ENCODE measurements at regions not wholly inside any gene's neighbourhood (a gene's known extent, or its start where the extent isn't known, plus 50 kb on each side); places are given as distances from the start of the nearest gene placed in this dataset.
A peak's percentile ranks its signal among the peaks of the same experiment; 100 is the strongest.

- Histone ChIP-seq H3K36me3 (no peaks in the 10 kb centered on the region), H3K27ac (no peak overlapping the region), H3K9me3 (no peaks in the 10 kb centered on the region), H3K4me1 (no peaks in the 10 kb centered on the region), H3K4me3 (no peak overlapping the region), H3K27me3 (no peaks in the 10 kb centered on the region)
- DNase-seq (no peak), FAIRE-seq (no peak), ATAC-seq (peak in 2 of 4 donors; percentile 25 to 61)
- intact Hi-C loops (cut with DNase I): no loop called here
- WGBS, 2 donors: 67 to 77% methylated on average over 1 of the region's 1 CpG
- no peak for TF ChIP-seq CTCF (IDR thresholded peaks at IDR 0.05)
These were observed 68.4 kb downstream of the ANXA1 start for GRCh38 chr9:73219985-73220626.

DNA sequence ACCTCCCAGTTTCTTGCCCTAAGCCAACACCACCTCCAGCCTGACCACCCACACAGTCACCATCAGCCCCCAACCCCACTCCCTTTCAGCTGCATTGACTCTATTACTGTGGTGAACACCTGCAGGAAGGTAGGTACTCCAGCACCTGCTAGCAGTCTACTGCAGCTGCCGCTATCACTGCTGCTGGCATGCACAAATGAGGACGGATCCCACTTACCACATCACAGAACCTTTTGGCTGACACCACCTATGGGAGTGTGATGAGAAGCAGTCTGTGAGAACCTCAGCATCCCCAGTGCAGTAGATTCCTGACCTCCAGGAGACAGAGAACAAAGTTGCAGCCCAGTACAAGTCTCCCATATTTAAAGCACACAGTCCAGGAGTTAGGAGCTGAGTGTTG lies 71.9 kb downstream of the ANXA1 start:
- Histone ChIP-seq H3K4me1 (no peaks in the 10 kb centered on the region), H3K27ac (no peak overlapping the region), H3K36me3 (no peaks in the 10 kb centered on the region), H3K9me3 (no peaks in the 10 kb centered on the region), H3K4me3 (no peak overlapping the region), H3K27me3 (no peaks in the 10 kb centered on the region)
- intact Hi-C loops (cut with DNase I): no loop called here
- peak in 1 of 6 donors; percentile 14 for DNase-seq
- FAIRE-seq: no peak
- ATAC-seq: no peak
- WGBS, 2 donors: 61 to 63% methylated on average over 2 of the region's 2 CpGs
- no peak for TF ChIP-seq CTCF (IDR thresholded peaks at IDR 0.05)

DNA sequence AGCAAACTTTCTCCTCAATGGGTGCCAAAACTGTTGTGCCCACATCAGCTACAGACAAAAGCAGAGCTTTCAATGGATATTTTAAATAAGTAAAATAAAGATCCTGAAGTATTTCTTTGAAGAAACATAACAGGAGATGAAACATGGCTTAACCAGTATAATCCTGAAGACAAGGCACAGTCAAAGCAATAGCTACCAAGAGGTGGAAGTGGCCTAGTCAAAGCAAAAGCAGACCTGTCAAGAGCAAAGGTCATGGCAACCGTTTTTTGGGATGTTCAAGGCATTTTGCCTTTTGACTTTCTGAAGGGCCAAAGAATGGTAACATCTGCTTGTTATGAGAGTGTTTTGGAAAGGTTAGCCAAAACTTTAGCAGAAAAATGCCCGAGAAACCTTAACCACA lies 77.9 kb downstream of the ANXA1 start:
- no peak for FAIRE-seq
- no peaks in the 10 kb centered on the region for H3K9me3 ChIP-seq
- intact Hi-C loops (cut with DNase I): no loop called here
- peaks cover 0 to 2% (median 0%) of the 10 kb centered on the region in 4 donors for H3K27me3 ChIP-seq
- no peaks in the 10 kb centered on the region for H3K36me3 ChIP-seq
- DNase-seq: no peak
- H3K4me1 ChIP-seq: no peaks in the 10 kb centered on the region
- no peak overlapping the region for H3K27ac ChIP-seq
- 30 to 48% methylated on average over 2 of the region's 2 CpGs for WGBS, 2 donors
- no peak for ATAC-seq
- H3K4me3 ChIP-seq: no peak overlapping the region
- TF ChIP-seq CTCF (IDR thresholded peaks at IDR 0.05): no peak

DNA sequence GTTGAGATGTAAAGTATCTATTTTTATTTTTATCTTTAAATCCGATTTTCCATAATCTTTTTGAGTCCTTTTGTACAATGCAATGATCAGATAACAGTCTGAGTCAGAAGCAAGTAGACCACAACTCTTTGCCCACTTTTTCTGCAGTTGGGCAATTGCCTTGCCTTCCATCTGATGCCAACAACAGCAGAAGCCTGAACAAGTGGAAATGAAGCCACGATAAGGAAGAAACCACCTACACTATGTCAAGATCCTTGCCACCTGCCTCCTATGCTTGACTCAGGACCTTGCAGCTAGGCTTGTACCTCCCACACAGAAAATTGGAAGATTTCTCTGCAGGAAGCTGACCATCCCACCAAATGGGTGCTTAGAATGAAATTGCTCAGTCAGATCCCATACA lies 78.6 kb downstream of the ANXA1 start:
- TF ChIP-seq CTCF (IDR thresholded peaks at IDR 0.05): no peak
- Histone ChIP-seq H3K4me3 (no peak overlapping the region), H3K27me3 (peaks cover 0 to 2% (median 0%) of the 10 kb centered on the region in 4 donors), H3K36me3 (no peaks in the 10 kb centered on the region), H3K4me1 (no peaks in the 10 kb centered on the region), H3K27ac (no peak overlapping the region), H3K9me3 (no peaks in the 10 kb centered on the region)
- intact Hi-C loops (cut with DNase I): no loop called here
- DNase-seq (no peak), ATAC-seq (no peak), FAIRE-seq (no peak)
- 30 to 38% methylated on average over 2 of the region's 2 CpGs for WGBS, 2 donors

- DNase-seq (no peak), ATAC-seq (no peak), FAIRE-seq (no peak)
- Histone ChIP-seq H3K36me3 (no peaks in the 10 kb centered on the region), H3K4me1 (no peaks in the 10 kb centered on the region), H3K4me3 (no peak overlapping the region), H3K27ac (no peak overlapping the region), H3K27me3 (peaks cover 0 to 2% (median 0%) of the 10 kb centered on the region in 4 donors), H3K9me3 (no peaks in the 10 kb centered on the region)
- TF ChIP-seq CTCF (IDR thresholded peaks at IDR 0.05): no peak
- intact Hi-C loops (cut with DNase I): no loop called here
These were observed 79.5 kb downstream of the ANXA1 start for GRCh38 chr9:73231203-73231602.
